GM19238 (cell line): ENCODE measurements at regions not wholly inside any gene's neighbourhood (a gene's known extent, or its start where the extent isn't known, plus 50 kb on each side); places are given as distances from the start of the nearest gene placed in this dataset.
"Not testable (repeated sequence)": the region's sequence is repeated elsewhere in the genome, so short reads cannot be mapped to it uniquely, and the experiment has no call there.

Experiments
- DNase-seq: peaks from one replicate; pipeline ENCODE4 v3.0.0; 2011; ENCODE audit warnings: low spot score; ENCODE audit not compliant: insufficient read length

- not testable (repeated sequence) for DNase-seq
These were observed 180.9 kb downstream of the CEP170 start for GRCh38 chr1:243074224-243074623.

DNA sequence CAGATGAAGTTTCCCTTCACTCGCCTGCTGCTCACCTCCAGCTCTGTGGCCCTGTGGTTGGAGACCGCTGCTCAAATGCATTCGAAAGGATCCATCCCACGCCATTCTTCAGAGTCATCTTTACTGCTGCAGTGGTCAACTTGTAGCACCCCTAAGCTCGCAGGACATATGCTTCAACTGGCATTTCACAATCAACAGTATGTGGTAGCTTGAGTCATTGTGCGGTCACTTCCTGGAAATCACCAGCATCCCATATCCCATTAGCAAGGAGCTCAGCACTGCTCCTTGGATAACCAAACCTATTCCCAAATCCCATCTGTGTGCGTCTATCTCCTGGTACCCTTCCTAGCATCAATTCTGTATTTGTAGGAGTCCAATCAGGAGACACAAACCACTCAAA is 188.0 kb downstream of the CEP170 start:
- not testable (repeated sequence) for DNase-seq

DNA sequence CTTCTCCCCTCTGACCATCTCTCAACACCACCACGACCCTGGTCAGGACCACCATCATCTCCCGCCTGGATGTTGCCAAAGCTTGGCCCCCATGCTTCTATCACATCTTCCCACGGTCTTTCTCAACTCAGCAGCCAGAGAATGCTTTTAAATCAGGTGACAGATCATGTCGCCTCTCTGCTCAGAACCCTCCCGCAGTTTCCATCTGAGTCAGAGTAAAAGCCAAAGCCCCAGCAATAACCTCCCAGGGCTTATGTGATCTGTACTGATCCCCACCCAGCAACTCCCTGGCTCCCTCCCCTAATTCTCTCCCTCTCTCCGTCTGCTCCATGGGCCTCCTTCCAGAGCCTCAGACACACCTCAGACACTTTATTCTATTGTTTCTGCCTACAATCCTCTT is 193.1 kb downstream of the CEP170 start:
- not testable (repeated sequence) for DNase-seq

DNA sequence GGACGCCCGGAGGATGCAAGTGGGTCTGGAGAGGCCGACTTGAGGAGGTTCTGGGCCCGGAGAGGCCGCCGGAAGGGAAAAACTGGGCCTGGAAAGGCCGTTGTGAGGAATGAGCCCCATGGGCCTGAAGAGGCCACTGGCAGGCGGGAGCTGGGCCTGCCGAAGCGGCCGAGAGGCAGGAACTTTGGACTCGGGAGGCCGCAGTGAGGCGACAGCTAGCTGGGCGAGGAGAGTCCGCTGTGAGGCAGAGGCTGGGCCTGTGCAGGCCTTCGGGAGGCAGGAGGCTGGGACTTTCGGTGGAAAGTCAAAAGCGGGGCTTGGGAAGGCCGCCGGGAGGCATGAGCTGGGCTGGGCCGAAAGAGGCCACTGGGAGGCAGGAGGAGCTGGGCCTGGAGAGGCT is 199.6 kb downstream of the CEP170 start:
- DNase-seq = not testable (repeated sequence)

- not testable (repeated sequence) for DNase-seq
These were observed 200.0 kb downstream of the CEP170 start for GRCh38 chr1:243055091-243055490.

DNA sequence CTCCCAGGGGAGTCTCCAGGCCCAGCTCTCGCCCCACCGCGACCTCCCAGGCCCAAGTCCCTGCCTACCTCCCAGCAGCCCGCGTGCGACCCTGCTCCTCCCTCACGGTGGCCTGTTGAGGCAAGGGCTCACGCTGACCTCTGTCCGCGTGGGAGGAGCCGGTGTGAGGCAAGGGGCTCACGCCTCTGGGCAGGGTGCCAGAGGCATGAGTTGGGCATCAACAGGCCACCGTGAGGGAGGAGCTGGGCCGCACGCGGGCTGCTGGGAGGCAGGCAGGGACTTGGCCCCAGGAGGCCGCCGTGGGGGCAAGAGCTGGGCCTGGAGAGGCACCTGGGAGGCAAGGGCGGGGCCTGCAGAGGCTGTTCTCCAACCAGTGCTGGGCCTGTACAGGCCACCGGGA is 200.4 kb downstream of the CEP170 start:
- not testable (repeated sequence) for DNase-seq

DNA sequence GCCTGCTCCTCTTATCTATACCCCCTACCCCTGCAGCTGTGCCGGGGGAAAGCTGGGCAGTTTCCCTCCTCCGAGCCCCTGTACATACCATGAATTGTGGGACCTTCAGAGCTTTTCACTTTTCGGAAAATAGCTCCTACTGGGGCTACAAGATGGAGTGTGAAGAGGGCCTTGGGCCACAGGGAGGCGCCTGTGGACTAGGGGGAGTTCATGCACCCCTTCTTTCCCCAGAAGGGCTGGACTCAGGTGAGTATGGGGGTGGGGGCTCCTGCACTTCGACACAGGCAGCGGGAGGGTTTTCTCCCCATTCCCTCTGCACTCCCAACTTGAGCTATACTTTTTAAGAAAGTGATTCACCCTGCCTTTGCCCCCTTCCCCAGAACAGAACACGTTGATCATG is 202.0 kb downstream of the CEP170 start:
- not testable (repeated sequence) for DNase-seq

DNA sequence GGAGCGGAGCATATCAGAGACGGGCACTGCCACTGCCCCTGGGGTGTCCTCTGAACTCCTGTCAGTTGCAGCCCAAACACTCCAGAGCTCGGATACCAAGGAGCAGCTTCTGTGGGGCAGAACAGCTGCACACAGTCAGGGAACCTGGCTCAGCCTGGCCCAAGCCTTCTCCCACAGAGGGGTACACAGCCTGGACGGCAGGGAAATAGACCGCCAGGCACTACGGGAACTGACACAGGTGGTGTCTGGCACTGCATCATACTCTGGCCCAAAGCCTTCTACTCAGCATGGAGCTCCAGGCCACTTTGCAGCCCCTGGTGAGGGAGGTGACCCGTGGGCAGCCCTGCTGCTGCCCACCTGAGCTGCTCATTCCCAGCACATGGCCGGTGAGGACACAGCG is 204.5 kb downstream of the CEP170 start:
- DNase-seq = not testable (repeated sequence)

DNA sequence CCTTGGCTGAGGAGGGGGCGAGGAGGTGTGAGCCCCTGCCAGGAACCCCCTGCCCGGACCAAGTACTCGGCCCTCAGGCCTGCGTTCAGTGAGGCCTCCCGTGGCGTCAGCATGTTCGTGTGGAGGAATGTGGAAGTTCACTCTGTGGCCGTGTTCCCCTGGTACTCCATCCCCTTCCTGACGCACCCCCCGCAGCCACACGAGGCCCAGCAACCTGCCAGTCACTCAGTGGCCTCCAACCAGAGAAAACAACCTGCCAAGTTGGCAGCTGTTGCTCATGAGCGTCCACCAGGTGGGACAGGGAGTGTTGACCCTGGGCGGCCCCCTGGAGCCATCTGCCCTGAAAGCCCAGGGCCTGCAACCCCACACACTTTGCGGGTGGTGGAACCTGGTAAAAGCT is 205.4 kb downstream of the CEP170 start:
- not testable (repeated sequence) for DNase-seq

- DNase-seq = not testable (repeated sequence)
These were observed 233.7 kb downstream of the CEP170 start for GRCh38 chr1:243021365-243021764.

DNA sequence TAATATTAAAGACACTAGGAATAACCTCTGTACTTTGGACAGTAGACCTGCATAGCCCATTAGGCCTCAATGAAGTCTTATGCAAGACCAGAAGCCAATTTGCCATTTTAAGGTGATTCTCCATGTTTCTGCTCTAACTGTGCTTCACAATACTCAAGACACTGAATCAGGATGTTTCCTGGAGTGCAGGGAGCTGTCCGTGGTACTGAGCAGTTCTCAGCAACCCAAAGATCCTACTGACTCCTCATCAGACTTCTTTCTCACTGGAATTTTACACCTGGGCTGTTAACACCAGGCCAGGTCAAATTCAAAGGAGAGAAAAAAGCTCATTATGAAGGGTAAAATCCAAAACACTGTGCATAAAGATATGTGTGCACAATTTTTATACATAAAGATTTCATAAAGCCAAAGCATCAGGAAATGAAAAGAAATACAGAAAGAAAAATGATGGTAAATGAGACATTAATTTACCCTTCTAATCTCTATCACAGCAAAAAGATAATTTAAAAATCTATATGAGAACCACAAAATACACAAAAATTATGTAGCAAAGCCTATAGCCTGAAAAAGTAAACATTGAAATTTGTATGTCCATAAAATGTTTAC is 235.9 kb downstream of the CEP170 start:
- DNase-seq = not testable (repeated sequence)

DNA sequence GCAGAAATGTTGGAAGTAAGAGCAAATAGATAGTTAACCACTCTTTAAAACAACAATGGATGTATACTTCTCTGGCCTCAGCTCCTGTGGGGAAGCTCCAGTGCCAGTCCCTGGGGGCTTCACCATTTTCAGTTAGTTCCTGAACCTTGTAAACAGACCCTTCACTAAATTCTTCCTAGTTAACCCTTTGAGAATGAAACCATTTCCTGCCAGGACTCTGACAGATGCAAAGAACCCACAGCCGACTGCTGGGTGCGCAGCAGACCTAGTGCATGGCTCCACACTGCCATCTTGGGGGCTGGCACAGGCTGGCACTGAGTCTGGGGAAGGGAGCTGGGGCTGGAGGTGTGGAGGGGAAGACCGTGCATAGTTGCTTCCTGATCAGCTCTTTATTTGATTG is 244.4 kb downstream of the CEP170 start:
- not testable (repeated sequence) for DNase-seq

DNA sequence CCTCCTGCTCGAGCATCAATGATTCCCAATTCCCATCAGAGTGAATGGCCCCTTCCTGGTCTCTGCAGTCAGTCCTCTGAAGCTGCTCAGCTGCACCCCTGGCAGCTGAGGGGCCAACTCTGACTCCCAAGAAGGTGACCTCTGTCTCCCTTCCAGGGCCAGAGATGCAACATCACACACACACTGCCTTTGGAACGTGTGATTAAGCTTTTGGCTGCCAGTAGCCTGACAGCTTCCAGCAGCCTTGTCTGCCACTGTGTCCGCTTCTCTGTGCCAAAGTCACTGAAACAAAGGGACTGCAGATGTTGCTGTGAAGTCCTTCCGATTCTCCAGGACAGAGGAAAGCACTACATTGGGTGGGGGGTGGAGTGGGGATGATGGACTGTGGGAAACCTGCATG is 254.1 kb downstream of the CEP170 start:
- not testable (repeated sequence) for DNase-seq

DNA sequence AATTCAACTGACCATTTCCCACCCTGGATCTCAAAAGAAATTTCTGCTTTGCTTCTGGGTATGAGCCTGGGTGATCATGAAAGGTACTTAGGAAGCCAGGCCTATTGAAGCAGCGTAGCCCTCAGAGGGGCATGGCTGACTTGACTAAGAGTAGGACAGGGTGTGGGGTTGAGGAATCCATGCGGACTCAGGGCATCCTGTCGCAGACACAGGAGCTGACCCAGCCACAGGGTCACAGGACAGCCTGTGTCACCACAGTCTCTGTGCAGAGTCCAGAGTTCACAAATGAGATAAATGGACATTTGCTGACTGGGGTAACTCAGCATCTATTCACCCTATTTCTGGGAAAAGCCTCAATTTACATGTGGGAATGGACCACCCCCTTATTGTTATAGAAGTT is 262.3 kb downstream of the CEP170 start:
- DNase-seq = not testable (repeated sequence)

- not testable (repeated sequence) for DNase-seq
These were observed 270.0 kb downstream of the CEP170 start for GRCh38 chr1:242985096-242985495.

DNA sequence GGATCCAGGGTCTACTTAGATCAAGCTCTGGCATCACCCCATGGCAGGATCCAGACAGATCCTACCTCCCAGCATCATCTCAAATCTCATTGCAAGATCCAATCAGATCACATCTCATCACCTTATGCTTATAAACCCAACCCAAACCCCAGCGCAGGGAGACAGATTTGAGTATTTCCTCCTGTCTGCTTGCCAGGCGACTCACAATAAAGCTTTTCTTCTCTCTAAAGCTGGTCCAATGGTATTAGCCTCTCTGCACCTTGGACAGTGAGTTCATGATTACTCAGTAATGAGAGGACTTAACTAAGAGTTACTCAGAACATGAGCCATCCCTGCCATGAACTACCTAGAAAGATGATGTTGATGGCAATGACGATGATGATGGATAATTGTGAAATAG is 281.7 kb downstream of the CEP170 start:
- not testable (repeated sequence) for DNase-seq

DNA sequence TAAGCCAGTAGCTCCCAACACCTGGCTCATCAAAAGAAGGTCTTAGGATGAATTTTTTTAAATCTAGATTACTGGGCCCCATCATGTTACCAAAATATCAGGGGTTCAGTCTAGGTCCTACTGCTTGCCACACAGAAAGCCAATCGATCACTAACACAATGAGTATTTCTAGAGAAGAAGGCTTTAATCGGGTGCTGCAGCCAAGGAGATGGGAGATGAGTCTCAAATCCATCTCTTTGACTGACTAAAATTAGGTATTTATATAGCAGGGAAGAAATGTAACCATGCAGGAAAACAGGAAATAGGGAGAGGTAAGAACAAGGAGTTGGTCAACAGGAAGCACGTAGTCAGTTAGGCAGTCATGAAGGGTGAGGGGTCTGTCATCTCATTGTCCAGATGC is 288.2 kb downstream of the CEP170 start:
- DNase-seq = no peak

DNA sequence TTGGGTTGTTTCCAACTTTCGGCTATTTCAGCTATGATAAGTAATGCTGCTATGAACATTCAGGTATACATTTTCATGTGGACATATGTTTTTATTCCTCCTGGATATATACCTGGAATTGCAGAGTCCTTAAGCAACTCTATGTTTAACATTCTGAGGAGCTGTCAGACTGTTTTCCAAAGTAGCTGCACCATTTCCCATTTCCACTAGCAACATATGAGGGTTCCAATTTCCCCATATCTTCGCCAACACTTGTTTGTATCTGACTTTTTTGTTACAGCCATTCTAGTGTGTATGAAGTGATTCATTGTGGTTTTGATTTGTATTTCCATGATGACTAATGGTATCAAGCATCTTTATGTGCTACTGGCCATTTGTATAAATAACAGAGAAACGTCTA is 295.7 kb downstream of the CEP170 start:
- DNase-seq = not testable (repeated sequence)

DNA sequence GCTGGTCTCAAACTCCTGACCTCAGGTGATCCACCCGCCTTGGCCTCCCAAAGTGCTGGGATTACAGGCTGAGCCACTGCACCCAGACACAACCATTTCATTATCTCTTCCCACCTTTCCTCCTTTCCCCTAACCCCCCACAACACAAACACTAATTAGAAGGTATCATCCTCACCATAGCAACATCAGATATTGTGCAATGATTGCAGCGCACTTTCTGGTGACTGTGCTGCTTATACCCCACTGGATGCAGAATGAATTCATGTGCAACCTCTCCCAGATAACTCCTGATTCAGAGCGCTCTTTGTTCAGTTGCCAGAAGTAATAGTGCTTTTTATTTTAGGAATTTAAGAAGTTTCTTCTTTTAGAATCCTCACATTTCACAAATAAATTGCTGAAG is 300.1 kb downstream of the CEP170 start:
- not testable (repeated sequence) for DNase-seq

GRCh38 chr1:242946206-242946605 is 308.9 kb downstream of the CEP170 start:
- DNase-seq = no peak

DNA sequence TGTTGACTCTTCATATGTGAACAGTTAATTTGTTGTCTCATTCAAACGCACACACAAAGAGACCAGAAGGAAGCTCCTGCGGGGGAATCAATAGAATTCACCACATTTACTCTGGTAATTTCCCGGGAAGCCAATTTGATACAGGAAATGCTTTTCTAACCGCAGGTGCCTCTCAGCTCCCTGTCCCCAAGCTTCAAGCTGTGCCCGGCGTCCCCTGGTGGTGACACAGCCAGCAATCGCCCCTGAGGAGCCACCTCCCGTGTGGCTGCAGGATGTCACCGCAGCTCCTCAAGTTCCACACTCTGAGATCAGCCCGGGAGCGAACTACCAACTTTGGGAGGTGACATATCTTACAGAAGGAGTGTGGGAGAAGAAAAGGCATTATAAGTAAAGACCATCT is 318.4 kb downstream of the CEP170 start:
- not testable (repeated sequence) for DNase-seq

GRCh38 chr1:242924717-242925116 is 330.4 kb downstream of the CEP170 start:
- not testable (repeated sequence) for DNase-seq

GRCh38 chr1:242923603-242924002 is 331.5 kb downstream of the CEP170 start:
- DNase-seq = not testable (repeated sequence)

DNA sequence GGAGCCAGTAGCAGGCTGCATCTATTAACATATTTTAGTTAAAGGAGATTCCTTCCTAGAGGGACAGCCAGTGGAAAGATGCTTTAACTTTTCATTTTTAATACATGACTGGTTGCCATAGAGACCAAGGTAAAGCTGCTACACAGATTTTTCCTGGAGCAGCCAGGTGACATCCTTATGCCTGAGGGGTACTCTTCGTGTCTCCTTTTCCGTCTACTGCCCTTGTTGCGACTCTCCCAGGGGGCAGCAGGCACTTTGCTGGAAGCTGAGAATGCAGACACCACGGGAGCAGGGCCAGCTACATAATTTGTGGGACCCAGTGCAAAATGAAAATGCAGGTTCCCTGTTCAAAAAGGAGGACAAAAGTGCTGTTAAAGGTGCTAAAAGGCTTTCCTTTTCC is 340.4 kb downstream of the CEP170 start:
- DNase-seq = not testable (repeated sequence)
